Transverse colon (tissue), 4 donors: ENCODE measurements at regions not wholly inside any gene's neighbourhood (a gene's known extent, or its start where the extent isn't known, plus 50 kb on each side); places are given as distances from the start of the nearest gene placed in this dataset.

ENCODE experiments used
- EP300 ChIP-seq: sonication (generic); formaldehyde crosslinking; IDR thresholded peaks from one replicate; pipeline ENCODE4 v1.6.1; 2017; ENCODE audit warnings: antibody characterized with exemption, low read depth
- POLR2A ChIP-seq: fragments of 450-650 bp; IDR thresholded peaks from one replicate; pipeline ENCODE4 v1.6.1; 2016; ENCODE audit warnings: antibody characterized with exemption, mild to moderate bottlenecking, moderate library complexity
- POLR2AphosphoS5 ChIP-seq, 3 donors: sonication (generic); formaldehyde crosslinking; IDR thresholded peaks; one replicate each; pipeline ENCODE4 v1.6.1; 2016; ENCODE audit warnings: antibody characterized with exemption in 3 of 3
- TF ChIP-seq, protein P1 (sequence below), 5 experiments: fragments of 200-600 bp in 3 of 5; fragments of 450-650 bp in 2 of 5; sonication (generic) in 3 of 5; IDR thresholded peaks; 1 replicate in 2 of 5; 2 replicates in 3 of 5; pipeline ENCODE4 v1.5.1; 2016 to 2017; ENCODE audit warnings: antibody characterized with exemption in 5 of 5, inconsistent platforms in 3 of 5, mild to moderate bottlenecking in 2 of 5, moderate library complexity in 1 of 5

DNA sequence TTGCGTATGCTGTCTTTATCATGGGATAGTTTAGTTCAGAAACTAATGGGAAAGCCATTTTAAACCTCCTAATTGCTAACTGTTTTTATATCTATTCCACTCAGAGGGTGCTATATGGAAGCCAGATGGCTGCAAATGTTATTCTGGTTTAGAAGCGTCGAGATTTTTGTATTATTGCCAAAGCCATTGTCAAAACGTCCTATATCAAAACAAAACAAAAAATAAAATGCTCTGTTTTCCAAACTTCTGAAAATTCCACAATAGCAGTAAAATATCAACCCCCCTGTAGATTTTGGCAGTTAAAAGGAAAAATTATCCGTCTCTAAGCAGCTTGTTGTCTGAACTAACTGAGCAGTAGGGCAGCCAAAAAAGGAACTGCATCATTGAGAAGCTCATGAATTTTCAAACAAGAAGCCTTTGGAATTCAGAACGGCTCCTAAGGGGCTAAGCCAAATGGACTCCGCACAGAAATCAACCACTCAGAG is 195.4 kb upstream of the CWC22 start:
- TF ChIP-seq POLR2AphosphoS5 (IDR thresholded peaks at IDR 0.05) (no peak), EP300 (no peak), POLR2A (no peak)
- TF ChIP-seq, protein P1, sequence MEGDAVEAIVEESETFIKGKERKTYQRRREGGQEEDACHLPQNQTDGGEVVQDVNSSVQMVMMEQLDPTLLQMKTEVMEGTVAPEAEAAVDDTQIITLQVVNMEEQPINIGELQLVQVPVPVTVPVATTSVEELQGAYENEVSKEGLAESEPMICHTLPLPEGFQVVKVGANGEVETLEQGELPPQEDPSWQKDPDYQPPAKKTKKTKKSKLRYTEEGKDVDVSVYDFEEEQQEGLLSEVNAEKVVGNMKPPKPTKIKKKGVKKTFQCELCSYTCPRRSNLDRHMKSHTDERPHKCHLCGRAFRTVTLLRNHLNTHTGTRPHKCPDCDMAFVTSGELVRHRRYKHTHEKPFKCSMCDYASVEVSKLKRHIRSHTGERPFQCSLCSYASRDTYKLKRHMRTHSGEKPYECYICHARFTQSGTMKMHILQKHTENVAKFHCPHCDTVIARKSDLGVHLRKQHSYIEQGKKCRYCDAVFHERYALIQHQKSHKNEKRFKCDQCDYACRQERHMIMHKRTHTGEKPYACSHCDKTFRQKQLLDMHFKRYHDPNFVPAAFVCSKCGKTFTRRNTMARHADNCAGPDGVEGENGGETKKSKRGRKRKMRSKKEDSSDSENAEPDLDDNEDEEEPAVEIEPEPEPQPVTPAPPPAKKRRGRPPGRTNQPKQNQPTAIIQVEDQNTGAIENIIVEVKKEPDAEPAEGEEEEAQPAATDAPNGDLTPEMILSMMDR (IDR thresholded peaks at IDR 0.05), result no peak
